OCI-LY7 (cell line): ENCODE measurements at regions not wholly inside any gene's neighbourhood (a gene's known extent, or its start where the extent isn't known, plus 50 kb on each side); places are given as distances from the start of the nearest gene placed in this dataset.

Experiments used
- CTCF ChIP-seq: fragments of 200-600 bp; sonication (generic); conservative IDR thresholded peaks from 2 replicates; pipeline ENCODE4 v1.5.1; 2014; ENCODE audit warnings: mild to moderate bottlenecking, antibody characterized with exemption, low read length, moderate library complexity, mixed read lengths
- EZH2phosphoT487 ChIP-seq: fragments of 200-600 bp; sonication (generic); IDR thresholded peaks from 2 replicates; pipeline ENCODE4 v1.6.1; 2018; ENCODE audit warnings: low read depth, borderline replicate concordance, mild to moderate bottlenecking, mixed run types, antibody characterized with exemption, low read length, moderate library complexity, mixed read lengths

GRCh38 chr20:7571101-7571500 is 369.2 kb downstream of the HAO1 start:
- TF ChIP-seq CTCF = no peak
- TF ChIP-seq EZH2phosphoT487 = no peak
